Hepatocyte (in vitro differentiated cells): ENCODE measurements at regions not wholly inside any gene's neighbourhood (a gene's known extent, or its start where the extent isn't known, plus 50 kb on each side); places are given as distances from the start of the nearest gene placed in this dataset.

Experiments used
- DNase-seq: peaks from one replicate; pipeline ENCODE4 v3.0.0-alpha.2; 2016; ENCODE audit warnings: low spot score
- H2AFZ ChIP-seq: fragments of 200-600 bp; sonication (generic); 2 replicates; pipeline ENCODE4 v1.6.0; 2016; ENCODE audit warnings: antibody characterized with exemption, mild to moderate bottlenecking
- H3K27ac ChIP-seq: fragments of 200-600 bp; sonication (generic); 2 replicates; pipeline ENCODE4 v1.5.1; 2016; ENCODE audit warnings: mild to moderate bottlenecking
- H3K27me3 ChIP-seq: fragments of 200-600 bp; sonication (generic); 2 replicates; pipeline ENCODE4 v1.6.1; 2016
- H3K36me3 ChIP-seq: fragments of 200-600 bp; sonication (generic); replicated peaks from 2 replicates; pipeline ENCODE4 v1.5.1; 2016; ENCODE audit warnings: low read depth; ENCODE audit not compliant: insufficient read depth
- H3K4me1 ChIP-seq: fragments of 200-600 bp; sonication (generic); 2 replicates; pipeline ENCODE4 v1.5.1; 2016; ENCODE audit warnings: mild to moderate bottlenecking, moderate library complexity; ENCODE audit not compliant: insufficient read depth
- H3K4me2 ChIP-seq: fragments of 200-600 bp; sonication (generic); 2 replicates; pipeline ENCODE4 v1.6.0; 2016
- H3K4me3 ChIP-seq: fragments of 200-600 bp; sonication (generic); 2 replicates; pipeline ENCODE4 v1.5.1; 2016; ENCODE audit warnings: mild to moderate bottlenecking
- H3K79me2 ChIP-seq: fragments of 200-600 bp; sonication (generic); 2 replicates; pipeline ENCODE4 v1.6.0; 2017; ENCODE audit warnings: mild to moderate bottlenecking
- H3K9me2 ChIP-seq: fragments of 200-600 bp; sonication (generic); replicated peaks from 2 replicates; pipeline ENCODE4 v1.6.0; 2017; ENCODE audit warnings: mild to moderate bottlenecking; ENCODE audit not compliant: insufficient read depth
- H3K9me3 ChIP-seq: fragments of 200-600 bp; sonication (generic); 2 replicates; pipeline ENCODE4 v1.5.1; 2016; ENCODE audit warnings: low read depth, mild to moderate bottlenecking
- H4K20me1 ChIP-seq: fragments of 200-600 bp; sonication (generic); 2 replicates; pipeline ENCODE4 v1.6.0; 2016; ENCODE audit warnings: mild to moderate bottlenecking; ENCODE audit not compliant: insufficient read depth, poor library complexity, severe bottlenecking
- EZH2 ChIP-seq: fragments of 200-600 bp; sonication (generic); IDR thresholded peaks from 2 replicates; pipeline ENCODE4 v1.6.1; 2016; ENCODE audit warnings: antibody characterized with exemption, mild to moderate bottlenecking, borderline replicate concordance
- EZH2phosphoT487 ChIP-seq: fragments of 200-600 bp; sonication (generic); IDR thresholded peaks from one replicate; pipeline ENCODE4 v1.6.1; 2018; ENCODE audit warnings: antibody characterized with exemption, mild to moderate bottlenecking, low read depth, moderate library complexity; ENCODE audit not compliant: unreplicated experiment, severe bottlenecking
- WGBS: methylation state at CpG from one replicate; pipeline ENCODE4 v1.1.6; 2016; ENCODE audit warnings: low lambda C conversion rate; ENCODE audit errors: missing lambda C conversion rate; 5-methylcytosine and 5-hydroxymethylcytosine counted together
- TF ChIP-seq, protein P1 (sequence below): fragments of 200-600 bp; sonication (generic); IDR thresholded peaks from 2 replicates; pipeline ENCODE4 v1.5.1; 2016; ENCODE audit warnings: antibody characterized with exemption, mild to moderate bottlenecking; ENCODE audit not compliant: poor library complexity

DNA sequence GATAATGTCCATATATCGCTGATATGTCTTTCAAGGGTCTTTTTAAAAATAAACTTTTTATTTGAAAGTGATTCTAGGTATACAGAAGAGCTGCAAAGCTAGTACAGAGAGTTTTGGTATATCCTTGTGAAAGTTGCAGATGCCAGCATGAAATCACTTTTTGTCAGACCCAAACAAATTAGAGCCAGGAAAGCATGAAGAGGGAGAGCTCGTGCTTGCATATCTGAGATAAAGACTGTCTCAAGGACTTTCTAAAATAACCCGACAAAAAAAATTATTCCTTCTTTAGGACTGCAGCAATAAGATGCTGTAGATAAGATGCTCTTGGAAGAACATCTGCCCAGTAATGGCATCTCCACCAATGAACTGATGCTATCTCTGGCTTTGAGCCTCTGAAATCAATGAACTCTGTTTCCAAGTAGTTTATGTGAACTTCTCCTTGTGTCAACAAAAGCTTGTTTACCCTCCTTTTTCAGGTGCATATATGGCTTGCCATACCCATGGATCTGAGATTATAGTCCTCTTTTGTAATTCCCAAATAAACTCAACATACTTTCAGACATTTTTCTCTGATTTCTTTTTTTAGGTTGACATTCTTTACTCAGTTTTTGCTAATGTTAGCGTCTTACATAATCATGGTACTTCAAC, 774.6 kb upstream of the FAM98A start:
- Histone ChIP-seq H4K20me1 (no peaks in the 10 kb centered on the region), H3K36me3 (no peaks in the 10 kb centered on the region), H3K4me3 (no peak overlapping the region), H3K27ac (no peak overlapping the region), H3K79me2 (no peaks in the 10 kb centered on the region), H2AFZ (no peak overlapping the region), H3K9me2 (no peaks in the 10 kb centered on the region), H3K27me3 (no peaks in the 10 kb centered on the region), H3K4me1 (no peaks in the 10 kb centered on the region), H3K9me3 (no peaks in the 10 kb centered on the region), H3K4me2 (no peak overlapping the region)
- WGBS = 56% methylated on average over 4 of the region's 4 CpGs
- no peak for DNase-seq
- TF ChIP-seq EZH2 (no peak), EZH2phosphoT487 (no peak)
- TF ChIP-seq, protein P1, sequence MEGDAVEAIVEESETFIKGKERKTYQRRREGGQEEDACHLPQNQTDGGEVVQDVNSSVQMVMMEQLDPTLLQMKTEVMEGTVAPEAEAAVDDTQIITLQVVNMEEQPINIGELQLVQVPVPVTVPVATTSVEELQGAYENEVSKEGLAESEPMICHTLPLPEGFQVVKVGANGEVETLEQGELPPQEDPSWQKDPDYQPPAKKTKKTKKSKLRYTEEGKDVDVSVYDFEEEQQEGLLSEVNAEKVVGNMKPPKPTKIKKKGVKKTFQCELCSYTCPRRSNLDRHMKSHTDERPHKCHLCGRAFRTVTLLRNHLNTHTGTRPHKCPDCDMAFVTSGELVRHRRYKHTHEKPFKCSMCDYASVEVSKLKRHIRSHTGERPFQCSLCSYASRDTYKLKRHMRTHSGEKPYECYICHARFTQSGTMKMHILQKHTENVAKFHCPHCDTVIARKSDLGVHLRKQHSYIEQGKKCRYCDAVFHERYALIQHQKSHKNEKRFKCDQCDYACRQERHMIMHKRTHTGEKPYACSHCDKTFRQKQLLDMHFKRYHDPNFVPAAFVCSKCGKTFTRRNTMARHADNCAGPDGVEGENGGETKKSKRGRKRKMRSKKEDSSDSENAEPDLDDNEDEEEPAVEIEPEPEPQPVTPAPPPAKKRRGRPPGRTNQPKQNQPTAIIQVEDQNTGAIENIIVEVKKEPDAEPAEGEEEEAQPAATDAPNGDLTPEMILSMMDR = no peak

DNA sequence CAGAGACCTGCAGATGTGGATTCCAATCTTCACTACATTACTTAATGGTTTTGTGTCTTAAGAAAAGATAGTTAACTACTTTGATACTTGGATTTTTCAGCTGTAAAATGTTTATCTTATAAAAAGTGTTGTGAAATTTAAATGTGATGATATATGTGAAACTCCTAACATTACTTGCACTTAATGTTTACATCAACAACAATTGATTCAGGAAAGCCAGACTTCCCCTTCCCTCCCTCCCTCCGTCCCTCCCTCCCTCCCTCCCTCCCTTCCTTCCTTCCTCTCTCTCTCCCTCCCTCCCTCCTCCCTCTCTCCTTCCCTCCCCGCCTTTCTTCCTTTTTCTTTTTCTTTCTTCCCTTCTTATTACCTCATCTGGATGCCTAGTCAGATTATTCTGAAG, 773.9 kb upstream of the FAM98A start:
- Histone ChIP-seq H4K20me1 (no peaks in the 10 kb centered on the region), H2AFZ (no peak overlapping the region), H3K4me2 (no peak overlapping the region), H3K36me3 (no peaks in the 10 kb centered on the region), H3K27ac (no peak overlapping the region), H3K4me1 (no peaks in the 10 kb centered on the region), H3K27me3 (no peaks in the 10 kb centered on the region), H3K4me3 (no peak overlapping the region), H3K9me2 (no peaks in the 10 kb centered on the region), H3K79me2 (no peaks in the 10 kb centered on the region), H3K9me3 (no peaks in the 10 kb centered on the region)
- 36% methylated on average over 1 of the region's 2 CpGs for WGBS
- DNase-seq = no peak
- no peak for TF ChIP-seq EZH2phosphoT487
- TF ChIP-seq, protein P1 = no peak
- TF ChIP-seq EZH2 = no peak

DNA sequence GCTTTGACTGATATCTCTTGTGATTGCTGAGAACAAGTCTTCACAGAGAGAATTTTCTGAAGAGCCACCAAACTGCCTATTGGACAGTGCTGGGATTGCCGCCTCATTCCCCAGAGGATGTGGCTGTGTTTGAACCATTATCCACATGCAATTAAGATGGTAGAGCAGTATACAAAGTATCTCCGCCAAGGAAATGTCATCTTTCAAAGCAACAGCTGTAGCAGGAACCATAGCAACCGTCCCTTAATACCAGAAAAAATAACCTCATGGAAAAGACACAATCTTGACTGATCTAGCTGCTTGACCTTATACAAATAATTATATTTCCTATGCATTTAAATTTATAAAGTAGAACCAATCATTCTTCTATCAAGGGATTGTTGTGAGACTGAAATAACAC, 772.6 kb upstream of the FAM98A start:
- no peaks in the 10 kb centered on the region for H3K27me3 ChIP-seq
- no peaks in the 10 kb centered on the region for H3K36me3 ChIP-seq
- no peak overlapping the region for H3K4me2 ChIP-seq
- no peak overlapping the region for H2AFZ ChIP-seq
- WGBS = 92% methylated on average over 3 of the region's 3 CpGs
- no peak overlapping the region for H3K27ac ChIP-seq
- no peaks in the 10 kb centered on the region for H3K79me2 ChIP-seq
- TF ChIP-seq EZH2 = no peak
- TF ChIP-seq, protein P1 = no peak
- TF ChIP-seq EZH2phosphoT487 = no peak
- H3K9me3 ChIP-seq = no peaks in the 10 kb centered on the region
- no peaks in the 10 kb centered on the region for H3K9me2 ChIP-seq
- H3K4me3 ChIP-seq = no peak overlapping the region
- DNase-seq = no peak
- H4K20me1 ChIP-seq = no peaks in the 10 kb centered on the region
- H3K4me1 ChIP-seq = no peaks in the 10 kb centered on the region

DNA sequence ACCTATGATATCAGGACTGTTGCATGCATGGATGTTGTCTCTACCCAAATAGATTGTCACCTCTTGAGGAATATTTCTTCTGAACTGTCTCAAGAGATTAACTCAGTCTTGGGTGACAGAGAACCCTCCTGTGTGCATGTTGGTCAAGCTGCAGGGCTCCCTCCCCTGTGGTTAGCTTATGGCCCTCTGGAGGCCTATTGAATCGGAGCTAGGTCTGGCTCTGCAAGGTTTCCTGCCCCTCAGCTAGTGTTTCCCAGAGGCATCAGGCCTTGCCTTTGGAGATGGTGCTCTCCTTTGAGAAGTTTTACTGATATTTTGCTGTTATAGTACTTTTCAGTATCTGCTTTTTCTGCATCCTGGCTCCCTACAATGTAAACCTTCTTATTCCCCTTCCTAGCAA, 769.2 kb upstream of the FAM98A start:
- Histone ChIP-seq H3K79me2 (no peaks in the 10 kb centered on the region), H3K9me2 (no peaks in the 10 kb centered on the region), H3K4me2 (no peak overlapping the region), H3K27me3 (no peaks in the 10 kb centered on the region), H3K27ac (no peak overlapping the region), H3K36me3 (no peaks in the 10 kb centered on the region), H3K4me3 (no peak overlapping the region), H3K4me1 (no peaks in the 10 kb centered on the region), H2AFZ (no peak overlapping the region), H4K20me1 (no peaks in the 10 kb centered on the region), H3K9me3 (no peaks in the 10 kb centered on the region)
- DNase-seq = no peak
- 77% methylated on average over 1 of the region's 1 CpG for WGBS
- TF ChIP-seq, protein P1 = no peak
- no peak for TF ChIP-seq EZH2phosphoT487
- no peak for TF ChIP-seq EZH2
